ENCODE measurements at regions not wholly inside any gene's neighbourhood (a gene's known extent, or its start where the extent isn't known, plus 50 kb on each side); places are given as distances from the start of the nearest gene placed in this dataset.
"Not testable (repeated sequence)": the region's sequence is repeated elsewhere in the genome, so short reads cannot be mapped to it uniquely, and the experiment has no call there.

DNA sequence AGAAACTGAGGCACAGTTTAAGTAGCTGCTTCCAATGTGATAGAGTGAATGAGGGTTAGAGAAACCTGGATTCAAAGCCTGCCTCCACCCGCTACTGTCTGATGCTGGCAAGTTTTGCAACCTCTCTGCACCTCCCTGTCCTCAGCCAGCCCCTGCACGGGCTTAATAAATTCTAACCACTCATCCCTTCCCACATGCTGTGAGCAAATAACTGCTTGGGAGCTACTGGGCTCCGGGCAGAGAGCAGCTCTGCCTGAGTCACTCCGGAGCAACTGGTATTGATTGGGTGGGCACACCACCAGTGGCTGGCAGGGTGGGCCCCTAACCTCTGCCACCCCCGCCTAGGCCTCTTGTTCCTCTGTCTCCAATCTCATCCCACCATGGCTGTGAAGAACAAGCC lies 104.3 kb upstream of the SYT13 start:
- Mint-ChIP-seq H3K4me3 (no peak overlapping the region), H3K9me3 (no peaks in the 10 kb centered on the region), H3K36me3 (no peaks in the 10 kb centered on the region), H3K27me3 (ENCODE audit: low read depth in 2 of 2) (peaks cover 7 to 11% of the 10 kb centered on the region in 2 donors), H3K27ac (no peak overlapping the region), H3K4me1 (no peaks in the 10 kb centered on the region)
- DNase-seq, result no peak
- no peaks in the 10 kb centered on the region for H3K36me3 ChIP-seq (ENCODE audit: control insufficient read depth, insufficient read depth, low read length)
- no peak for TF ChIP-seq CTCF (IDR thresholded peaks at IDR 0.05)
- H3K27ac ChIP-seq (ENCODE audit: low read length), result no peak overlapping the region
- peaks cover 4% of the 10 kb centered on the region for H3K4me1 ChIP-seq (ENCODE audit: control insufficient read depth, insufficient read depth, low read length)
- WGBS (ENCODE audit: insufficient coverage), result 80% methylated on average over 5 of the region's 5 CpGs
- H3K4me3 ChIP-seq (ENCODE audit: low read length), result no peak overlapping the region
- intact Hi-C loops (cut with micrococcal nuclease), result no loop called here
- no peaks in the 10 kb centered on the region for H3K9me3 ChIP-seq (ENCODE audit: control insufficient read depth, insufficient read depth, low read length)
- no peak for ATAC-seq
- H3K27me3 ChIP-seq (ENCODE audit: control insufficient read depth, insufficient read depth, low read length), result no peaks in the 10 kb centered on the region

- ATAC-seq (no peak), DNase-seq (no peak)
- no peaks in the 10 kb centered on the region for H3K36me3 ChIP-seq (ENCODE audit: control insufficient read depth, insufficient read depth, low read length)
- peaks cover 12% of the 10 kb centered on the region for H3K4me1 ChIP-seq (ENCODE audit: control insufficient read depth, insufficient read depth, low read length)
- TF ChIP-seq CTCF (IDR thresholded peaks at IDR 0.05), result no peak
- Mint-ChIP-seq H3K4me1 (no peaks in the 10 kb centered on the region), H3K27me3 (ENCODE audit: low read depth in 2 of 2) (peaks cover 10 to 11% of the 10 kb centered on the region in 2 donors), H3K36me3 (no peaks in the 10 kb centered on the region), H3K27ac (no peak overlapping the region), H3K9me3 (no peaks in the 10 kb centered on the region), H3K4me3 (no peak overlapping the region)
- no peaks in the 10 kb centered on the region for H3K9me3 ChIP-seq (ENCODE audit: control insufficient read depth, insufficient read depth, low read length)
- intact Hi-C loops (cut with micrococcal nuclease), result no loop called here
- WGBS (ENCODE audit: insufficient coverage), result 69% methylated on average over 1 of the region's 1 CpG
- H3K4me3 ChIP-seq (ENCODE audit: low read length), result no peak overlapping the region
- no peak overlapping the region for H3K27ac ChIP-seq (ENCODE audit: low read length)
- H3K27me3 ChIP-seq (ENCODE audit: control insufficient read depth, insufficient read depth, low read length), result no peaks in the 10 kb centered on the region
Measured at GRCh38 chr11:45388472-45388871, 102.3 kb upstream of the SYT13 start.

- H3K9me3 ChIP-seq (ENCODE audit: control insufficient read depth, insufficient read depth, low read length); intact Hi-C loops (cut with micrococcal nuclease); DNase-seq; H3K27me3 ChIP-seq (ENCODE audit: control insufficient read depth, insufficient read depth, low read length); H3K9me3 Mint-ChIP-seq; ATAC-seq; H3K36me3 ChIP-seq (ENCODE audit: control insufficient read depth, insufficient read depth, low read length); H3K27ac ChIP-seq (ENCODE audit: low read length); H3K27ac Mint-ChIP-seq; H3K4me3 Mint-ChIP-seq; H3K36me3 Mint-ChIP-seq; H3K4me3 ChIP-seq (ENCODE audit: low read length); H3K4me1 Mint-ChIP-seq: not testable (repeated sequence)
- peaks cover 11 to 14% of the 10 kb centered on the region in 2 donors for H3K27me3 Mint-ChIP-seq (ENCODE audit: low read depth in 2 of 2)
- WGBS (ENCODE audit: insufficient coverage), result 60% methylated on average over 2 of the region's 2 CpGs
- H3K4me1 ChIP-seq (ENCODE audit: control insufficient read depth, insufficient read depth, low read length), result peaks cover 17% of the 10 kb centered on the region
Measured at GRCh38 chr11:45387885-45388284, 101.7 kb upstream of the SYT13 start.

DNA sequence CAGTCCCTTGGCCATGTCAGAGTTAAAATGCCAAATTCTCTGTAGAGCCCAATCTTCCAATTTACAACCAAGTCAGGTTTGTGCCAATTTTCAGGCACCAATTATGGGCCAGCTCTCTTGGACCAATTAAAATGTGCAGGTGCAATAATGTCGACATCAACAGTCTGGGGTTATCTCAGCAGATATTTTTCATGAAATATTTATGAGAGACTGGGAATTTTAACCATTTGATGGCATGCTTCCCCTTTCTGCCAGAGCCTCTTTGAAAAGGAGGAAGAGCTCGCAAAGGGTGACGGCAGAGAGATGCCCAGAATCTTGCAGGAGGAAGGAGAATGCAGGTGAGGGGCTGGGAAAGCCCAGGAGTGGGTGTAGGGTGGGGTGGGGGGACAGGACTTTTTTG lies 100.8 kb upstream of the SYT13 start:
- Mint-ChIP-seq H3K9me3 (no peaks in the 10 kb centered on the region), H3K36me3 (no peaks in the 10 kb centered on the region), H3K4me1 (peaks cover 0 to 4% of the 10 kb centered on the region in 2 donors), H3K27ac (no peak overlapping the region), H3K4me3 (no peak overlapping the region), H3K27me3 (ENCODE audit: low read depth in 2 of 2) (peaks cover 11 to 19% of the 10 kb centered on the region in 2 donors)
- no peaks in the 10 kb centered on the region for H3K36me3 ChIP-seq (ENCODE audit: control insufficient read depth, insufficient read depth, low read length)
- H3K4me3 ChIP-seq (ENCODE audit: low read length), result no peak overlapping the region
- intact Hi-C loops (cut with micrococcal nuclease), result no loop called here
- no peak overlapping the region for H3K27ac ChIP-seq (ENCODE audit: low read length)
- WGBS (ENCODE audit: insufficient coverage), result 8% methylated on average over 3 of the region's 3 CpGs
- TF ChIP-seq CTCF (IDR thresholded peaks at IDR 0.05), result no peak
- peaks cover 2% of the 10 kb centered on the region for H3K27me3 ChIP-seq (ENCODE audit: control insufficient read depth, insufficient read depth, low read length)
- no peak for ATAC-seq
- no peak for DNase-seq
- H3K4me1 ChIP-seq (ENCODE audit: control insufficient read depth, insufficient read depth, low read length), result peaks cover 17% of the 10 kb centered on the region
- H3K9me3 ChIP-seq (ENCODE audit: control insufficient read depth, insufficient read depth, low read length), result no peaks in the 10 kb centered on the region

All from natural killer cell (primary cell).